Adrenal gland (tissue), 5 donors: ENCODE measurements at regions not wholly inside any gene's neighbourhood (a gene's known extent, or its start where the extent isn't known, plus 50 kb on each side); places are given as distances from the start of the nearest gene placed in this dataset.

Experiments
- POLR2A ChIP-seq, 2 donors: fragments of 450-650 bp; IDR thresholded peaks; one replicate each; pipeline ENCODE4 v1.6.1; 2017; ENCODE audit warnings: antibody characterized with exemption in 2 of 2, mild to moderate bottlenecking in 2 of 2, moderate library complexity in 1 of 2
- TF ChIP-seq, protein P1 (sequence below), 6 experiments: fragments of 450-650 bp in 4 of 6; fragments of 200-600 bp in 2 of 6; sonication (generic) in 1 of 6; IDR thresholded peaks; 1 replicate in 5 of 6; 2 replicates in 1 of 6; pipeline versions ENCODE4 v1.5.1 to v1.8.0; 2016 to 2021; ENCODE audit warnings: antibody characterized with exemption in 6 of 6, mild to moderate bottlenecking in 2 of 6, moderate library complexity in 1 of 6
- donor health status: DM: no; HTN: no; CAD: no.

DNA sequence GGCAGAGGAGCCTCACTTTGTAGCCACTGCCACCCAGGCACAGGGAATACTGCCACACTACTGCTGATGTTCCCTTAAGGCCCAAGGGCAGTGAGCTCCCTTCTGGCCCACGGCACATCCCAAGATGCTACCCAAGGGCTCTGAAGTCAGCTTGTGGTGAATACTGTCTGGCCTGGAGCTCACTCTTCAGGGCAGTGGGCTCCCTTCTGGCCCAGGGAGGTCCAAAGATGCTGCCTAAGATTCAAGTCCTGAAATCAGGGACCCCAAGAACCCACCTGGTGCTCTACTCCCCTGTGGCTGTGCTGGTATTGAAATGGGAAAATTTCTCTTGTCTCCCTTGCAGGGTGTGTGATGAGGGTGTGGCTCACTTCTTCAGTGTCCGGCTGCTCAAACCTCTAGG is 132.8 kb downstream of the TINAG start:
- TF ChIP-seq, protein P1, sequence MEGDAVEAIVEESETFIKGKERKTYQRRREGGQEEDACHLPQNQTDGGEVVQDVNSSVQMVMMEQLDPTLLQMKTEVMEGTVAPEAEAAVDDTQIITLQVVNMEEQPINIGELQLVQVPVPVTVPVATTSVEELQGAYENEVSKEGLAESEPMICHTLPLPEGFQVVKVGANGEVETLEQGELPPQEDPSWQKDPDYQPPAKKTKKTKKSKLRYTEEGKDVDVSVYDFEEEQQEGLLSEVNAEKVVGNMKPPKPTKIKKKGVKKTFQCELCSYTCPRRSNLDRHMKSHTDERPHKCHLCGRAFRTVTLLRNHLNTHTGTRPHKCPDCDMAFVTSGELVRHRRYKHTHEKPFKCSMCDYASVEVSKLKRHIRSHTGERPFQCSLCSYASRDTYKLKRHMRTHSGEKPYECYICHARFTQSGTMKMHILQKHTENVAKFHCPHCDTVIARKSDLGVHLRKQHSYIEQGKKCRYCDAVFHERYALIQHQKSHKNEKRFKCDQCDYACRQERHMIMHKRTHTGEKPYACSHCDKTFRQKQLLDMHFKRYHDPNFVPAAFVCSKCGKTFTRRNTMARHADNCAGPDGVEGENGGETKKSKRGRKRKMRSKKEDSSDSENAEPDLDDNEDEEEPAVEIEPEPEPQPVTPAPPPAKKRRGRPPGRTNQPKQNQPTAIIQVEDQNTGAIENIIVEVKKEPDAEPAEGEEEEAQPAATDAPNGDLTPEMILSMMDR (IDR thresholded peaks at IDR 0.05) = no peak
- TF ChIP-seq POLR2A (IDR thresholded peaks at IDR 0.05) = no peak
